Colonic mucosa (tissue), 4 donors: ENCODE measurements at regions not wholly inside any gene's neighbourhood (a gene's known extent, or its start where the extent isn't known, plus 50 kb on each side); places are given as distances from the start of the nearest gene placed in this dataset.

Experiments
- DNase-seq: peaks from one replicate; pipeline ENCODE4 v3.0.0-alpha.2; 2020
- H3K27ac ChIP-seq: fragments of 200-600 bp; one replicate; pipeline ENCODE4 v1.8.0; 2021
- H3K27me3 ChIP-seq: fragments of 200-600 bp; one replicate; pipeline ENCODE4 v1.8.0; 2021
- H3K36me3 ChIP-seq: fragments of 200-600 bp; one replicate; pipeline ENCODE4 v1.8.0; 2021
- H3K4me1 ChIP-seq: fragments of 200-600 bp; one replicate; pipeline ENCODE4 v1.8.0; 2021; ENCODE audit warnings: mild to moderate bottlenecking
- H3K4me3 ChIP-seq: fragments of 200-600 bp; one replicate; pipeline ENCODE4 v1.8.0; 2021
- H3K9ac ChIP-seq, 2 donors: one replicate each; pipeline ENCODE4 v1.7.0; 2013; ENCODE audit warnings: control low read depth in 2 of 2, low read depth in 2 of 2, low read length in 2 of 2
- H3K9me3 ChIP-seq: fragments of 200-600 bp; one replicate; pipeline ENCODE4 v1.8.0; 2021
- intact Hi-C: fragments of 100-400 bp; cut with DNase I; formaldehyde crosslinking; loops from one replicate; pipeline ENCODE4 v1.14.1; 2022
- TF ChIP-seq, protein P1 (sequence below): fragments of 200-600 bp; IDR thresholded peaks from one replicate; pipeline ENCODE4 v1.8.0; 2022; ENCODE audit warnings: antibody characterized with exemption, mild to moderate bottlenecking
- donor health status: healthy.
- donor health status: DM: no; HTN: no; CAD: no.
- donor health status: DM: no; HTN: no; CAD: no.

GRCh38 chr2:147482111-147482895 is 362.5 kb upstream of the ACVR2A start:
- DNase-seq = no peak
- TF ChIP-seq, protein P1, sequence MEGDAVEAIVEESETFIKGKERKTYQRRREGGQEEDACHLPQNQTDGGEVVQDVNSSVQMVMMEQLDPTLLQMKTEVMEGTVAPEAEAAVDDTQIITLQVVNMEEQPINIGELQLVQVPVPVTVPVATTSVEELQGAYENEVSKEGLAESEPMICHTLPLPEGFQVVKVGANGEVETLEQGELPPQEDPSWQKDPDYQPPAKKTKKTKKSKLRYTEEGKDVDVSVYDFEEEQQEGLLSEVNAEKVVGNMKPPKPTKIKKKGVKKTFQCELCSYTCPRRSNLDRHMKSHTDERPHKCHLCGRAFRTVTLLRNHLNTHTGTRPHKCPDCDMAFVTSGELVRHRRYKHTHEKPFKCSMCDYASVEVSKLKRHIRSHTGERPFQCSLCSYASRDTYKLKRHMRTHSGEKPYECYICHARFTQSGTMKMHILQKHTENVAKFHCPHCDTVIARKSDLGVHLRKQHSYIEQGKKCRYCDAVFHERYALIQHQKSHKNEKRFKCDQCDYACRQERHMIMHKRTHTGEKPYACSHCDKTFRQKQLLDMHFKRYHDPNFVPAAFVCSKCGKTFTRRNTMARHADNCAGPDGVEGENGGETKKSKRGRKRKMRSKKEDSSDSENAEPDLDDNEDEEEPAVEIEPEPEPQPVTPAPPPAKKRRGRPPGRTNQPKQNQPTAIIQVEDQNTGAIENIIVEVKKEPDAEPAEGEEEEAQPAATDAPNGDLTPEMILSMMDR = no peak
- intact Hi-C loops = no loop called here
- no peaks in the 10 kb centered on the region for H3K36me3 ChIP-seq
- H3K9ac ChIP-seq = no peak overlapping the region
- no peaks in the 10 kb centered on the region for H3K4me1 ChIP-seq
- H3K27ac ChIP-seq = no peak overlapping the region
- H3K27me3 ChIP-seq = no peaks in the 10 kb centered on the region
- H3K9me3 ChIP-seq = no peaks in the 10 kb centered on the region
- no peak overlapping the region for H3K4me3 ChIP-seq

GRCh38 chr2:147479358-147479757 is 365.5 kb upstream of the ACVR2A start:
- H3K9ac ChIP-seq = no peak overlapping the region
- no peaks in the 10 kb centered on the region for H3K27me3 ChIP-seq
- DNase-seq = no peak
- TF ChIP-seq, protein P1 = no peak
- intact Hi-C loops = no loop called here
- H3K9me3 ChIP-seq = no peaks in the 10 kb centered on the region
- H3K36me3 ChIP-seq = no peaks in the 10 kb centered on the region
- H3K4me3 ChIP-seq = no peak overlapping the region
- H3K4me1 ChIP-seq = no peaks in the 10 kb centered on the region
- H3K27ac ChIP-seq = no peak overlapping the region

GRCh38 chr2:147473075-147473474 is 371.8 kb upstream of the ACVR2A start:
- Histone ChIP-seq H3K9me3 (no peaks in the 10 kb centered on the region), H3K36me3 (no peaks in the 10 kb centered on the region), H3K4me3 (no peak overlapping the region), H3K27me3 (no peaks in the 10 kb centered on the region), H3K9ac (no peak overlapping the region), H3K4me1 (no peaks in the 10 kb centered on the region), H3K27ac (no peak overlapping the region)
- intact Hi-C loops = no loop called here
- no peak for DNase-seq
- TF ChIP-seq, protein P1 = no peak

DNA sequence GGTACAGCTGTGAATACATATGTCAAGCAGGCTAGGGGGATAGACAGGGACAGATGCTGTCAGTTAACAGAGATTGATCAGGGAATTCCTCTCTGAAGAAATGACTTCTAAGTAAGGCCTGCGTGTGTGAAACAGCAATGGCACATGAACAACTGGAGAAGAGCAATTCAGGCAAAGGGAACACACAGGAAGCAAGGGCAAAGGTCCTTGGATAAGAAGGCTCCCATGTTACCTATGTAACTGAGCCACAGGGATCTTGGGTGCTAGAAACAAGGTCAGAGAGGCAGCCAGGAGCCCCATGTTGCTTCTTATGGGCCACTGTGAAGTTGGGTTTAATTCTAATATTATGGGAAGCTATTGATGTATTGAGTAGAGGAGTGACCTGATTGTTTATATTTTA is 373.7 kb upstream of the ACVR2A start:
- intact Hi-C loops = no loop called here
- TF ChIP-seq, protein P1 = no peak
- Histone ChIP-seq H3K4me3 (no peak overlapping the region), H3K27me3 (no peaks in the 10 kb centered on the region), H3K9ac (no peak overlapping the region), H3K36me3 (no peaks in the 10 kb centered on the region), H3K27ac (no peak overlapping the region), H3K9me3 (no peaks in the 10 kb centered on the region), H3K4me1 (no peaks in the 10 kb centered on the region)
- DNase-seq = no peak

DNA sequence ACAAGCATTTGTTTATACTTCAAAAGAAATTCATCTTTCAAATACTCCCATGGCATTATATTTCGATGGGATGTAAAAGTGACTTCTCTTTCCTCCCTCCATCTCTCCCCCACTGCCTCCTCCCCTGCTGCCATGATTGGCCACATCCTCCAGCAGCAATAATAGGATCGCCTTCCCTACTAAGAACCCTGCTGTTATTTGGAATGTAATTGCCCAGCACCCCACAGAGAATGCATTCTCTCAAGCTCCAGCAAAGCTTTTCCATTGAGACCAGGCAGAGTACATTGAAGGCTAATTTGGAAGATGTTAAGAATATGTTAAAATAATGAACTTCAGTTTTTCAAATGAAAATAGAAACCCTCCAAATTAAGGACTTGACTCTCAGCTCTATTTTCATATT is 375.4 kb upstream of the ACVR2A start:
- Histone ChIP-seq H3K36me3 (no peaks in the 10 kb centered on the region), H3K9me3 (no peaks in the 10 kb centered on the region), H3K9ac (no peak overlapping the region), H3K27ac (no peak overlapping the region), H3K4me3 (no peak overlapping the region), H3K4me1 (no peaks in the 10 kb centered on the region), H3K27me3 (no peaks in the 10 kb centered on the region)
- intact Hi-C loops = no loop called here
- TF ChIP-seq, protein P1 = no peak
- no peak for DNase-seq
